HG03095 (cell line): ENCODE measurements at regions not wholly inside any gene's neighbourhood (a gene's known extent, or its start where the extent isn't known, plus 50 kb on each side); places are given as distances from the start of the nearest gene placed in this dataset.
"Not testable (repeated sequence)": the region's sequence is repeated elsewhere in the genome, so short reads cannot be mapped to it uniquely, and the experiment has no call there.

ENCODE experiments used
- ATAC-seq: cut with Tn5 transposase; IDR thresholded peaks from one replicate; pipeline ENCODE4 v1.9.1; 2021; ENCODE audit warnings: moderate library complexity; ENCODE audit not compliant: unreplicated experiment

- ATAC-seq: no peak
These were observed 327.5 kb upstream of the PHF14 start for GRCh38 chr7:10646194-10646593.

GRCh38 chr7:10648289-10648688 is 325.4 kb upstream of the PHF14 start:
- no peak for ATAC-seq

- ATAC-seq: not testable (repeated sequence)
These were observed 324.6 kb upstream of the PHF14 start for GRCh38 chr7:10649120-10649519.

- ATAC-seq: no peak
These were observed 318.6 kb upstream of the PHF14 start for GRCh38 chr7:10655031-10655430.

GRCh38 chr7:10657201-10657600 is 316.5 kb upstream of the PHF14 start:
- ATAC-seq: no peak

GRCh38 chr7:10657837-10658236 is 315.8 kb upstream of the PHF14 start:
- ATAC-seq: no peak

GRCh38 chr7:10662491-10662890 is 311.2 kb upstream of the PHF14 start:
- ATAC-seq: no peak

GRCh38 chr7:10662982-10663884 is 310.4 kb upstream of the PHF14 start:
- ATAC-seq: no peak

- ATAC-seq: no peak
These were observed 301.5 kb upstream of the PHF14 start for GRCh38 chr7:10672186-10672585.

- ATAC-seq: no peak
These were observed 296.5 kb upstream of the PHF14 start for GRCh38 chr7:10677211-10677610.

- ATAC-seq: no peak
These were observed 295.9 kb upstream of the PHF14 start for GRCh38 chr7:10677668-10678232.

- ATAC-seq: no peak
These were observed 289.1 kb upstream of the PHF14 start for GRCh38 chr7:10684606-10685005.

GRCh38 chr7:10685040-10685439 is 288.6 kb upstream of the PHF14 start:
- no peak for ATAC-seq

GRCh38 chr7:10688544-10688943 is 285.1 kb upstream of the PHF14 start:
- no peak for ATAC-seq

GRCh38 chr7:10696064-10696463 is 277.6 kb upstream of the PHF14 start:
- no peak for ATAC-seq

GRCh38 chr7:10703059-10703458 is 270.6 kb upstream of the PHF14 start:
- ATAC-seq: no peak

GRCh38 chr7:10703981-10704380 is 269.7 kb upstream of the PHF14 start:
- no peak for ATAC-seq

- ATAC-seq: no peak
These were observed 269.0 kb upstream of the PHF14 start for GRCh38 chr7:10704653-10705052.

GRCh38 chr7:10706875-10707493 is 266.7 kb upstream of the PHF14 start:
- ATAC-seq: peak; percentile 100

- ATAC-seq: peak; percentile 19
These were observed 266.2 kb upstream of the PHF14 start for GRCh38 chr7:10707519-10707918.

GRCh38 chr7:10708447-10708846 is 265.2 kb upstream of the PHF14 start:
- ATAC-seq: no peak

- ATAC-seq: peak; percentile 69
These were observed 254.9 kb upstream of the PHF14 start for GRCh38 chr7:10718768-10719167.
